HG03175 (cell line): ENCODE measurements at regions not wholly inside any gene's neighbourhood (a gene's known extent, or its start where the extent isn't known, plus 50 kb on each side); places are given as distances from the start of the nearest gene placed in this dataset.
"Not testable (repeated sequence)": the region's sequence is repeated elsewhere in the genome, so short reads cannot be mapped to it uniquely, and the experiment has no call there.

ENCODE experiments used
- ATAC-seq: cut with Tn5 transposase; IDR thresholded peaks from one replicate; pipeline ENCODE4 v1.9.1; 2021; ENCODE audit warnings: mild to moderate bottlenecking, moderate library complexity; ENCODE audit not compliant: unreplicated experiment

GRCh38 chr6:26795474-26796307, 136.1 kb upstream of the ZNF322 start:
- ATAC-seq, result not testable (repeated sequence)

GRCh38 chr6:26799903-26800633, 140.5 kb upstream of the ZNF322 start:
- not testable (repeated sequence) for ATAC-seq

GRCh38 chr6:26803762-26804161, 144.2 kb upstream of the ZNF322 start:
- not testable (repeated sequence) for ATAC-seq

GRCh38 chr6:26811486-26812116, 152.1 kb upstream of the ZNF322 start:
- ATAC-seq, result not testable (repeated sequence)

GRCh38 chr6:26818640-26819225, 159.2 kb upstream of the ZNF322 start:
- ATAC-seq, result not testable (repeated sequence)

GRCh38 chr6:26827965-26828364, 168.4 kb upstream of the ZNF322 start:
- ATAC-seq, result not testable (repeated sequence)

GRCh38 chr6:26829480-26829879, 169.9 kb upstream of the ZNF322 start:
- ATAC-seq, result not testable (repeated sequence)

GRCh38 chr6:26830992-26831391, 171.4 kb upstream of the ZNF322 start:
- ATAC-seq, result not testable (repeated sequence)

- ATAC-seq, result not testable (repeated sequence)
Observed at GRCh38 chr6:26835707-26836106, 176.2 kb upstream of the ZNF322 start.

- not testable (repeated sequence) for ATAC-seq
Observed at GRCh38 chr6:26836657-26837056, 177.1 kb upstream of the ZNF322 start.

- ATAC-seq, result not testable (repeated sequence)
Observed at GRCh38 chr6:26844823-26845222, 185.3 kb upstream of the ZNF322 start.

- ATAC-seq, result not testable (repeated sequence)
Observed at GRCh38 chr6:26857289-26857688, 197.7 kb upstream of the ZNF322 start.

GRCh38 chr6:26859067-26859770, 199.7 kb upstream of the ZNF322 start:
- not testable (repeated sequence) for ATAC-seq

- ATAC-seq, result not testable (repeated sequence)
Observed at GRCh38 chr6:26859771-26860163, 200.2 kb upstream of the ZNF322 start.

- not testable (repeated sequence) for ATAC-seq
Observed at GRCh38 chr6:26861913-26862312, 202.4 kb upstream of the ZNF322 start.

GRCh38 chr6:26863641-26864040, 204.1 kb upstream of the ZNF322 start:
- ATAC-seq, result not testable (repeated sequence)

GRCh38 chr6:26898785-26899184, 239.2 kb upstream of the ZNF322 start:
- not testable (repeated sequence) for ATAC-seq

GRCh38 chr6:26924206-26924605, 264.7 kb upstream of the ZNF322 start:
- ATAC-seq, result not testable (repeated sequence)

GRCh38 chr6:26928190-26928589, 268.6 kb upstream of the ZNF322 start:
- not testable (repeated sequence) for ATAC-seq

GRCh38 chr6:26937258-26937657, 277.7 kb upstream of the ZNF322 start:
- not testable (repeated sequence) for ATAC-seq
